GM13976 (cell line): ENCODE measurements at regions not wholly inside any gene's neighbourhood (a gene's known extent, or its start where the extent isn't known, plus 50 kb on each side); places are given as distances from the start of the nearest gene placed in this dataset.
"Not testable (repeated sequence)": the region's sequence is repeated elsewhere in the genome, so short reads cannot be mapped to it uniquely, and the experiment has no call there.

Experiments
- DNase-seq: peaks from one replicate; pipeline ENCODE4 v3.0.0; 2012; ENCODE audit warnings: low spot score
- CTCF ChIP-seq: IDR thresholded peaks from 2 replicates; pipeline ENCODE4 v1.5.1; 2012; ENCODE audit warnings: borderline replicate concordance, mild to moderate bottlenecking; ENCODE audit not compliant: insufficient read depth; ENCODE audit errors: extremely low read depth, missing control alignments, control extremely low read depth
- in situ Hi-C: fragments of 300-500 bp; cut with MboI; formaldehyde crosslinking; loops from one replicate; pipeline ENCODE4 v1.12.0; 2022; ENCODE audit warnings: low sequenced_read_pairs, mixed read lengths, inconsistent platforms; ENCODE audit not compliant: unreplicated experiment

- in situ Hi-C loops, result no loop called here
- TF ChIP-seq CTCF, result no peak
- DNase-seq, result no peak
Observed at GRCh38 chr15:79572691-79573404, 140.7 kb downstream of the MINAR1 start.

- in situ Hi-C loops, result loop anchor here (25.0 kb wide), 1 partner anchor 237 kb away; no protein-coding TSS in a partner anchor
- DNase-seq, result not testable (repeated sequence)
Observed at GRCh38 chr15:79574431-79575273, 142.5 kb downstream of the MINAR1 start.

GRCh38 chr15:79582650-79583049 is 150.5 kb downstream of the MINAR1 start:
- TF ChIP-seq CTCF, result no peak
- no peak for DNase-seq
- in situ Hi-C loops, result loop anchor here (25.0 kb wide), 1 partner anchor 245 kb away; no protein-coding TSS in a partner anchor

GRCh38 chr15:79592126-79592525 is 160.0 kb downstream of the MINAR1 start:
- in situ Hi-C loops, result loop anchor here (25.0 kb wide), 1 partner anchor 255 kb away; no protein-coding TSS in a partner anchor
- no peak for DNase-seq
- no peak for TF ChIP-seq CTCF

- no peak for DNase-seq
- in situ Hi-C loops, result loop anchor here (25.0 kb wide), 1 partner anchor 256 kb away; no protein-coding TSS in a partner anchor
- no peak for TF ChIP-seq CTCF
Observed at GRCh38 chr15:79593119-79593869, 161.2 kb downstream of the MINAR1 start.

GRCh38 chr15:79595306-79595705 is 163.2 kb downstream of the MINAR1 start:
- in situ Hi-C loops, result loop anchor here (25.0 kb wide), 1 partner anchor 258 kb away; no protein-coding TSS in a partner anchor
- TF ChIP-seq CTCF, result no peak
- no peak for DNase-seq
